T-helper 2 cell treated with Interferon-gamma antibody and Interleukin-4, amounts not matched to agents 100 ng/mL and 5 ng/mL, for 36 hours (primary cell): ENCODE measurements at regions not wholly inside any gene's neighbourhood (a gene's known extent, or its start where the extent isn't known, plus 50 kb on each side); places are given as distances from the start of the nearest gene placed in this dataset.

Source experiments
- intact Hi-C: fragments of 100-400 bp; cut with micrococcal nuclease; formaldehyde crosslinking; loops from one replicate; pipeline ENCODE4 v1.15.1; 2023

DNA sequence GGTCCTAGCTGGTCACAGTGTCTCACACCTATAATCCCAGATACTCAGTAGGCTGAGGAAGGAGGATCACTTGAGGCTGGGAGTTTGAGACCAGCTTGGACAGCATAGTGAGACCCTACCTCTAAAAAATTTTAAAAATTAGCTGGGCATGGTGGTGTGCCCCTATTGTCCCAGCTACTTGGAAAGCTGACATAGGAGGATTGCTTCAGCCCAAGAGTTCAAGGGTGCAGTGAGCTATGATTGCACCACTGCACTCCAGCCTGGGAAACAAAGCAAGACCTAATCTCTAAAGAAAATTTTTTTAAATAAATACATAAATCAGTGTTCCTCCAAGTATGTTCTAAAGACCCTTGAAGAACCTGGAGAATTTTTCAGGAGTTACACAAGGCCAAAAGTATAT lies 50.6 kb upstream of the GNAO1 start:
- intact Hi-C loops, result no loop called here

DNA sequence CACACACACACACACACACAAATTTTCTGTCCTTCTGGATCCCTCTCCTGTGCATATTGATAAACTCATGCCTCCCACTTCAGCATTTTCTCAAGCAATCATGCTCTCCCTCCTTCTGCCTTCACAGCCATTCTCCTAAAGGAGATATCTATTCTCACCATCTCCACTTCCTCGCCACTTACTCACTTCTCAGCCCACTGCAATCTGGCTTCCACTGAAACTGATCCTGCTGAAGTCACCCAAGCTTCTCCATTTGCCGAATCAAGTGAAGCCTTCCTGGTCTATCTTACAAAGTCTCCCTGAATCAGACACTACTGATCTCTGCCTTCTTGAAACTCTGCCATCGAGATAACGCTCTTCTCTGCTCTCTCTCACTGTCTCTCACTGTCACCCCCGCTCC lies 54.0 kb upstream of the GNAO1 start:
- intact Hi-C loops, result no loop called here

DNA sequence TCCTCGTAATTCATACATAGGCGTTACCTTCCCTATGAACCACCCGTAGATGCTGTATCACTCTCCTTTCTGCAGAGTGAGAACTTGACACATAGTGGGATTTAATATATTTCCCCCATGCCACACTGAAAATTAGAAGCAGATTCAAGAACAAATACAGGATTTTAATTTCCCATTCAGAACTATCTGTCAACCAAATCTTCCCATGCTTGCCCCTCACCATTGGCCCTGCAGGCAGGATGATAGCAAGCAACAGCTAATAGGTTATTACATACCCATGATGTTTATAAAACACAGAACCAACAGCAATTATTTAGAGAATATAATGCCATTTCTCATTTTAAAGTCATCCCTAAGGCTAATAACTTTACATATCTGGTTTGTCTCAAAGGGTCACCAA lies 55.0 kb upstream of the GNAO1 start:
- intact Hi-C loops, result no loop called here

DNA sequence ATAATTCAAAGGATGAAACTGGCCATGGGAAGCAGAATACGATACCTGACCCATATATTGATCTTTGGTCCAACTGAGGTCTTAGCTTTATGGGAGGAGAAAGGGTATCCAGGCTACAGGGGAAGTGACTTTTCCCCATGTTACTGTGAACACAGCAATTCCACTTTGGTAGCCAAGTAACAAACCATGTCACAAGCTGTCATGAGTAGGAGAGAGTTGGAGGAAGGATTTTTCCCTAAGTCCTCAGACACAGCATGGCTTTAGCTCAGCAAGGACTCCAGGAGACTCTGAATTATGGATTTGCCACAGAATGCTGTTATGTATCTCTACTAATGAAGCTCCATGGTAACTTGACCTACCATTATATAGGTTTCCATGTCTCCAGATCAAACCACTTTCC lies 56.5 kb upstream of the GNAO1 start:
- intact Hi-C loops, result no loop called here

DNA sequence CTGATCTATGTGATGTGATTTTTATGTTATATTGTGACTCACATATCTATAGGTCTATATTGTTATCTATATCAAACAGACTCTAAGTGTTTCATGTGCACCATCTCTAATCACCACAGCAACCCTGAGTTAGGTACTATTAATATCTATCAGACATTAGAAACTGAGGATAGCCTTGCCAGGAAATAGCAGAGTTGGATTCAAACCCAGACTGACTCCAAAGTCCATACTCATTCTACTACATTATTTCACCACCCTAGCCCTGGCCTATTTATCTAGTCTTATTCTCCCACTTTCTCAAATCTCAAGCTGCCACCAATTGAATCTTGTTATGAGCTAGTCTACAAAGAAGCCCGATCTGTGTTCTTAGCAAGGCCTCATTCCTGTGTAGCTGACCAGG lies 65.4 kb upstream of the GNAO1 start:
- intact Hi-C loops, result no loop called here

DNA sequence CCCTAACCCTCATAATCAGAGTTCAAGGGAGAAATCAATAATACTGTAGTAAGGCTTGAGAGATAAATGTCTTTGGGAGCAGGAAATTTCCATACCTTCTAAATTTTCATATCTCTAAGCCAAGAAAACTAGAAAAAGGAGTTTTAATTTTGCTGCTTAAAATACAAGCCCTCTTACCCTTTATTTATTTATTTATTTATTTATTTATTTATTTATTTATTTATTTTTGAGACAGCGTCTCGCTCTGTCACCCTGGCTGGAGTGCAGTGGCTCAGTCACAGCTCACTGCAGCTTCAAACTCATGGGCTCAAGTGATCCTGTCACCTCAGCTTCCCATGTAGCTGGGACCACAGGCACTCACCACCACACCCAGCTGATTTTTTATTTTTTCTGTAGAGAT lies 69.0 kb upstream of the GNAO1 start:
- intact Hi-C loops, result no loop called here

DNA sequence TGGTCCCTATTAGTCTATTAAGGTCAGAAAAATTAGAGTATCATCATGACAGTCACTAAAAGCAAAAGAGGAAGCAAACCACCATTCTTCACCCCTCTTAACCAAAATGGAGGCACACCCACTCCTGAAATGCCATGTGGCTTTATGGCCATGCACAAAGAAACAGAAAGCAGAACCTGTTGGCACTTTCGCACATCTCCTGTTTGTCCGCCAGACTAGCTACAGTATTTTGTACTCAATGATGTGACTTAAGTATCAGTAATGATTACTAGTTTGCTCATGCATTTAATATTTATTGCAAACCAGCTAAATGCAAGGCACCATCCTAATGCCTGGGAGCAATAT lies 70.2 kb upstream of the GNAO1 start:
- intact Hi-C loops, result no loop called here

DNA sequence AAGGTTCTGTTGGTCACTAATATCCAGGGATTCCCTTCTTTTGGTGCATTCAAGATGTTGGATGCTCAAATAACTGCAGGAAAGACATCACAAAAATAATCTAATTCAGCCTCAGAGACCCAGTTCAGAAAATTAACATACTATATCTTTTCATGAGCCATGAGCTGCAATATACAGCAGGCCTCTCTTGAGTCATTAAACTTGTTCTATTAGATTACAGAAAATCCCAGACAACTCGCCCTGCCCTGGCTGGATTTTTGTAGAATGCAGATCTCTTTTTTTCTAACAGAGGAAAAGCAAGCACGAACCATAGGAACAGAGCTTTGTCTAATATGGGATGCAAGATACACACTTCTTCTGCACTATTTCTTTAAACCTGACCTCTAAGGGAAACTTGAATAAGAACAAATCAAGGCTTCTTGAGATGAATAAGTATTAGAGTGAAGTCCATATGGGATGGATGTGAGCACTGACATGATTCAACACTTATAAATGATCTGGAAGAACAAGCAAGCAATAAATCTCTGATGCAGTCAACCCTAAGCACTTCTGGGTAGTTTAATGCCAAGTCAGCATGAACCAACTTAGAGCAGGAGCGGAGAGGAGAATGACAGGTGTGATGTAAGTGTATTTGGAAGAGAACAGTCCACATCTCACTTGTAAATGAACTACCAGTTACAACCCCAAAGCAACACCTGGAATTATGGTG lies 70.7 kb upstream of the GNAO1 start:
- intact Hi-C loops, result no loop called here

DNA sequence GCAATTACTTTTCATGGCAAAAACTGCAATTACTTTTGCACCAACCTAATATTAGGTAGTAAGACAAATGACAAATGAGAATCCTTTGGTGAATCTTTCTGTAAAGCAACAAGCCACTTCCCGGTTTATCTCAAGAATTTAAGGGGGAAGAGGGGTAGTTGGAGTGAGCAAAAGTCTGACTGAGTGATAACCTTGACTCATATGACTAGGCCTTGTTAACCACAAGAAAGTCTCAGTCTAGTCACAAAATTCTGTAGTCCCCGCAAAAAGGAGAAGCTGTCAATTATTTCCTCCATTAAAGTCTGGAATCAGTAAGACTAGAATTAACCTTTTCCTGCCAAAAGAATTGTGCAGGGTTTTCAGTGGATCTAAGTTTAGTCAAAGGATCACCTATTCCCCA lies 72.2 kb upstream of the GNAO1 start:
- intact Hi-C loops, result no loop called here

DNA sequence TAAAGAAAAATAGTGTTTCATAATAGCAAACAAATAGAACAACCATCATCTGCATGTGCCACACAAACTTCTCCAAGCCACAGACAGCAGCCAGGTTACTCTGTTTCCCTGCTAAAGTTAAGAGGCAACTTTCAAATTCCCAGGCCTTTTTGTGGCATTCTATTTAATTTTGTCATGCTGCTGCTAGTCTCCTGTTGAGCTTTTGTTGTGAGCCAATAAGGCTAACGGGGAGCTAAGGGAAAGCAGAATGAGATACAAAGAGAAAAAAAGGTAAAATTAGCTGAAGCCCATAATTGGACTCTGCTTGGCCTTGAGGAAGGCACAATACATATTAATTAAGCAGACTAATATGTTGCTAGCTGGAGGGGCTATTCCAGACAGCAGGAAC lies 74.7 kb upstream of the GNAO1 start:
- intact Hi-C loops, result no loop called here

DNA sequence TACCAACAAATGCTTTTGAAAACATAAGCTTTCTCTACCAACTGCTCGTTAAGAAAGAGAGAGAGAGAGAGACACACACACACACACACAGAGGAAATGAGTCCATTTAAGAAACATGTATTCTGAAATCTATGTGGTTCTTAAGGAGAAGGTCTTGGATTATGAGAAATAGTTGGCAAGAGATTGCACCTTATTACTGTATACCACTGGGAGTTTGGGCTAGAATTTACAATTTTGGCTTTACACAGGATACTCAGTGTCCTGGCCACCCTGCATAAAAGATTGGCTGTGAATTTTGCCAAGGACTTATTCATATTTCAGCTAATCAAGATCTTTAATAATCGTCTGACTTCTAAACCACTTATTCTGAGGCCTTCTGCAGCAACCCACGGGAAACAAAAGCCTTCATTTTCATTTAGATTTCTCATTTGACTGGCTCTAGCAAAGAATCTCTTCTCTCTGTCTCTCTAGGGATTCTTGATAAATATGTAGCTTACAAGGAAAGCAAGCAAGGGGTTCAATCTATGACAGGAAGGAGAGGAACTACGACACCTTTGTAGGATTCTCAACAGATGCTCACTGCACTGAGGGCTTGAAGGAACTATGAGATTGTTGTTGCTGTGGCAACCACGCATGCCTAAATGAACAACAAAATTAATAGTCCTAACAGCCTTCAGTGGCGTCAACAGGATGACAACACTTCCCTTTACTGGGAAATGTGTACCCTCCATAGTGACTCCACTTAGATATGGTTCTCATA lies 75.3 kb upstream of the GNAO1 start:
- intact Hi-C loops, result no loop called here

DNA sequence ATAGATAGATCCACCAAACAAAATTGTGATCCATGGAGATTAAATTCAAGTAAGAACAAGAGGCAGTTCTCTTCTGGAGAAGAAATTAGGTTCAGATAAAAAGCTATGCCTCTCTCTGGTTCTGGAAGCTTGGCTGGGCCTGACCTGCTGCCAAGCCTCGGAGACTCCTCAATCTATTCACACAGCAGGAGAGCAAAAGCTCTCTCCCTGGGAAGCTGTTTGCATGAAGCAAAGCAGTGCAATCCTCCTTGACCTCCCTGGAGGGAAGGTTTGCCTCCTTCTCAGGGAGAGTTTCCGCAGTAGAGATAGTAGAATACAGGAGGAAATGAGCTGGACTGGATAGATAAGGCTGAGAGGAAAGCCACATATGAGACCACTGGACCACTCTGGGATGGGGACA lies 78.1 kb upstream of the GNAO1 start:
- intact Hi-C loops, result no loop called here

DNA sequence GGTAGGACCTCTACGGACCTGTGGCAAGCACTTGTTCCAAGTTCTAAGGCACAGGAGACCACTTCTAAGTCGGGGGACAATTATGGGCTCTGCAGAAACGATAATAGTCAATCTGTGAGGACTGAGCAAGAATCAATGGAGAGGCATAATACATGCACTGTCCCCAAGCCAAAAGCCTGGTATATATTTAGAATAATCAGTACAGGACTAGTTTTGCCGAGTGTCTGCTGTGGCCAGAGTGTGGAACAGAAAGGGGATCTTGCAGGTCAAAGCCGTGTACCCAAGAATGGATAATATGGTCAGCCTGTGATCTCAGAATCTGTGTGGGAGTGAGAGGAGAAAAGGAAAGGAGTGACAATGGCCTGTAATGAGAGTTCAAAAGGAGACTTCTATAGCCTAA lies 80.2 kb upstream of the GNAO1 start:
- intact Hi-C loops, result no loop called here

DNA sequence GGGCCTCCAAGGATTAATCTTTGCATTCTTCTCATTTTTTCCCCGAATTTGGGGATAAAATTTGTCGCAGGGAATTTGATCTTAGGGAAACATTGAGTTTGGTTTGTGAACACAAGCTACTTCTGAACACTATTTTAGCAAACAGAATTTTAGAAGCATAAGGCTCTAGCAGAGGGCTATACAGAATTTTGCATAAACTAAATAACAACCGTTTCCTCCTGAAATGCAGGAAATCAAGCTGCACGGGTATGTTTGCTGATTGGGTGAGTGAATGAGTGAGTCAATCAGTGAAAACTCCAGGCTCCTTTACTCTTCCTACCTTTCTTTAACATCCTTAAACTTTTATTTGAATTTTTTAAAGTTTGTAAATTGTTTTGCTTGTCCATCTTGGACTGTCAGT lies 81.3 kb upstream of the GNAO1 start:
- intact Hi-C loops, result no loop called here

DNA sequence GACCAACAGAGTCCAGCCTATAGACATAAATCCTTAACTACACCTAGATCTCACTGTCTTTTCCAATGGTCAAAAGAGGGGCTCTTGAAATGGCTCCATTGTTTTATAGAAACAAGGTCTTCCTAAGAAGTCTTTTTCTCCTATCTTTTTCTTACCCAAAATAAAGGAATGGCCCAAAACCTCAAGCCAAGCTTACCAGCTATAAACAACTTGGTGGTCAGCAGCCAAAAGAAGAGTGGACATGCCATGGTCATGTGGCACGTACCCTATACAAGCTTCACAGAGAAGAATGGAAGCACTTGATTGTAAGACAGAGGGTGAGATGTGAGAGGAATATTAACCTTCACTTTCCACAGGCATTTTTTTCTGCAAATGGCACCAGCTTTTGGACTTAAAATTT lies 82.1 kb upstream of the GNAO1 start:
- intact Hi-C loops, result no loop called here

DNA sequence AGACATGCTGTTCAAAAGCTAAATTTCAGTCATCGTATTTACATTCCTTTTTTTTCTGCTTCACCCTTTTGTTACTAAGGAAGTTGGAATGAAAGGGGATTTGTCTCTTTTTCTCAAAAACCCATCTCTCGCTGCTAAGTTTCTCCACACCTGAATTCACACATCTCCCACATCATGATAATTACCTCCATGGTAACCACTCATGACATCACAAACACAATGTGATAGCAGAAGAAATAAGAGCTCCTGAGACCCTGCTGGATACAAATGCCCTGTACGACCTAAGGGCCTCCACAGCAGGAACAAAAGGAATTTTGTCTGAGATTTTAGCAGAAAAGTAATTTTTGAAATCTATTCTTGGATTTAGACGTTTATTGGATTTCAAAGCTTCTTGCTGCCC lies 82.6 kb upstream of the GNAO1 start:
- intact Hi-C loops, result no loop called here

DNA sequence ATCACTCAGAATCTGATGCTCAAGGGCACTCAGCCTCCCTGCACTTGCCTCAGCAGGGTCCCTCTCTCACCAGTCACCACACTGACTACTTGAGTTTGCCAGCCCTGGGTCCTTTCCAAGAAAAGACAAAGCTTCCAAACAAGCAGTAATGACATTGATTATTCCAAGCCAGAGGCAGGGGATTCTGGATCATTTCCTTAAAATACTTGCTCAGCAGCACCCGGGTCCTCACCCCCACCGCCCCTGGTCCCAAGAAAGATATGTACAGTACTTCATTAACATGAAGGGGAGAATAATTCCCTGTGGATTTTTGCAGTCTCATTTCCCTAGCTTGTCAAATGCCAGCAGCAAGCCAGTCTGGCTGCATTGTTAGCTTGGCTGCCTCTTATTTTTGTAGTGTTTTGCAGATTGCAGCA lies 83.2 kb upstream of the GNAO1 start:
- intact Hi-C loops, result no loop called here

DNA sequence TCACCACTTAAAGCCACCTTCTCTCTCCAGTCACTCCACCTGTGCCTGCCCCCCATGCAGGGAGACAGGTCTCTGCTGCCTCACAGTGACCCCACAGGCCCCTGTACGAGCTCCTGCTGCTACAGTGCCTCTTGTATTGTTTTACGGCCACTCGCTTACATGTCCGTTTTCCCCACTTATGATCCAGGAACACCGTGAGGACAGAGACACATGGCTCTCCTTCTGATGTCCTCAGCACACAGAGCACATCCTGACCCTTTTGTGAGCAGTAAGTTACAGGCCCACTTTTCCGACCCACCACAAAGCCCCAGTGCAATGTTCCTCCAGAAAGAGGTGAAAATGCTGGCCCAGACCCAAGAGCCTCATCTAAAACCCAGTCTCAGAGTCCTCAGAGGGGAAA lies 84.8 kb upstream of the GNAO1 start:
- intact Hi-C loops, result no loop called here

DNA sequence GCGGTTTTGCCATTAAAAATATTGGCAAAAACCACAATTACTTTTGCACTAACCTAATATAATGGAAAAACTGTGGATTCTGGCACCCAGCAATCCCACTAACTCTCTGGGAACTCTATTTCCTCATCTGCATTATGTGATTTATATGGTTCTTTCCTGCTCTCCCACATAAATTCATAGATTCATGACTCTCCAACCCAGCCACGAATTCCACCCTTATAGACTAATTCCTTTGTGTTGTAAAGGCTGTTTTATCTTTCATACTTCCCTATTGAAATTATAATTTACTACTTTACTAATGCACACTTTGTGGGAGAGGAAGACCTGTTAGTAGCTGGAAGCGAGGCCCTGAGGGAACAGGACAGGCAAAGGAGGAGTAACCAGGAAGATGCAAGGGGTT lies 88.4 kb upstream of the GNAO1 start:
- intact Hi-C loops, result no loop called here

DNA sequence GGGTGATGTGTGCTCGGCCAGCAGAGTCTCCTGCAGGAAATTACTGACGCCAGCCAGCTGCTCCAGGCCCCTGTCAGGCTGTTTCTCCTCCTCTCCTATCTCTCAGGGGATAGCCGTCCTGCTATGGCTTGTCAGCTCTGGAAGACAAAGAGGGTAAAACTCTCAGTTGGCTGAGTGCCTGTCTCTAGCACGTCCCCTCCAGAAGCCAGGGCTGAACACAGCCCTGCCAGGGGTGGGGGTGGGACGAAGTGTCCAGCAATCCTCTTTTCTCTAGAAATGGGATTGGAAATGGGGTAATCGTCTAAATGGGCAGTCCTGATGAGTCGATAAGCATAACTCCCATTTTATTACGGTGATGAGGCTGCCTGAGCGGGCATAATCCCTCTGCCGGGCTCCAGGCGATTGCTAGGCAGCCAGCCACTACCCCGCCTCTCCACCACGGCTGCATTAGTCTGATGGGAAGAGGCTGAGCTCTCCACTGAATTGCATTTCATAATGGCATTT lies 89.1 kb upstream of the GNAO1 start:
- intact Hi-C loops, result no loop called here

DNA sequence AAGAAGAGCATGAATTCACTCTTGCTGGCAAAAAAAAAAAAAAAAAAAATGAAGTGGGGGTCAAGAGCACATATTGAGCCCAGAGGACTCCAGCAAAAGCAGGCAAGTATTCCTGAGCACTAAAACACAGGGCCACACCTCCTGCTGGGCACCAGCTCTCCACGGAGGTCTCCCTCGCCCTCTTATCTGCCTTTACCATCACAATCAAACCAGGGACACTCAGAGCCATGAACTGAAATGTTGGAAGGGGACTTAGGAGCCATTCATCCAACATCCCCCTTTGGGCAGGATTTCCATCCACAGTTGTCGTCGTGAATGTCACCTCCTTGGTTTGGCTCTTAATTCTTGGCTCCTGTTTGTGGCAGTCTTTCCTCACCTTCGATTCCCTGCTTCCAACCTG lies 89.8 kb upstream of the GNAO1 start:
- intact Hi-C loops, result no loop called here

DNA sequence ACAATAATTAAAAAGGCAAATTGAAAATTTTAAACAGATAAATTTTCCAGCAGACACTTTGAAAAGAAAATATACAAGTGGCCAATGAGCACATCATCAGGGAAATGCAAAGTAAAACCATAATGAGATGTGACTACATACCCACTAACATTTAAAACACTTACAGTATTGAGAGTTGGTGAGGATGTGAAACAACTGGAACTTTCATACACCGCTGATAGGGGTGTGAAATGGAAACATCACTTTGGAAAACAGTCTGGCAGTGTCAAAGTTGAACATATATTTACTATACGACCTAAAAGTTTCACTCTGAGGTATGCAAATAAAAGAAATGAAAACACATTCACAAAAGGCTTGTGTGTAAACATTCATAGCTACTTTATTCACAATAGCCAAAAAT lies 94.0 kb upstream of the GNAO1 start:
- intact Hi-C loops, result no loop called here

DNA sequence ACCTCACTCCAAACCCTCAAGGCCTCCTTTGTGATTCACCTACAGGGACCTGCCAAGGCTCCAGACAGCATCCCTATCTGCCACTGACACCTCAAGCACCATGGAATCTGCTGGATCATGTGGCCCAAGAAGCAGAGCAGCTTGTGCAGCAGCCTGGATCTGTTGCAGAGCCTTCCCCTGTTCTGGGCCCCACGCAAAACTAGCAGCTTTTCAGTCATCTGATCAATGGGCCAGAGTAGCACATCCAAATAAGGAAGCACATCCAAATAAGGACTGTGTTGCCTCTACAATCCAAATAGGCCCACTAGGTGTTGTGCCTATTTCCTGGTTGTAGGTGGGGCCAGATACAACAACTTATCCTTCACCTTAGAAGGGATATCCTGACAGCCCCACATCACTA lies 97.1 kb upstream of the GNAO1 start:
- intact Hi-C loops, result no loop called here
